NCI-H1048 (cell line): ENCODE measurements at regions not wholly inside any gene's neighbourhood (a gene's known extent, or its start where the extent isn't known, plus 50 kb on each side); places are given as distances from the start of the nearest gene placed in this dataset.
"Not testable (repeated sequence)": the region's sequence is repeated elsewhere in the genome, so short reads cannot be mapped to it uniquely, and the experiment has no call there.

ENCODE experiments used
- DNase-seq: peaks from one replicate; lab custom pipeline; 2025; lab: John Stamatoyannopoulos, UW

- no peak for DNase-seq
Measured at GRCh38 chr9:108033976-108034964, 544.7 kb upstream of the KLF4 start.

GRCh38 chr9:108032079-108032478 is 542.5 kb upstream of the KLF4 start:
- not testable (repeated sequence) for DNase-seq

GRCh38 chr9:108031221-108031620 is 541.7 kb upstream of the KLF4 start:
- DNase-seq = not testable (repeated sequence)

GRCh38 chr9:108026718-108027117 is 537.1 kb upstream of the KLF4 start:
- not testable (repeated sequence) for DNase-seq

GRCh38 chr9:108024604-108025003 is 535.0 kb upstream of the KLF4 start:
- DNase-seq = no peak

GRCh38 chr9:108022246-108022935 is 532.8 kb upstream of the KLF4 start:
- no peak for DNase-seq

GRCh38 chr9:108021096-108021710 is 531.6 kb upstream of the KLF4 start:
- no peak for DNase-seq

GRCh38 chr9:108019821-108020220 is 530.3 kb upstream of the KLF4 start:
- no peak for DNase-seq

- DNase-seq = no peak
Measured at GRCh38 chr9:108017671-108018070, 528.1 kb upstream of the KLF4 start.

GRCh38 chr9:108016446-108016845 is 526.9 kb upstream of the KLF4 start:
- no peak for DNase-seq

GRCh38 chr9:108015690-108016089 is 526.1 kb upstream of the KLF4 start:
- DNase-seq = no peak

- no peak for DNase-seq
Measured at GRCh38 chr9:108014353-108014752, 524.8 kb upstream of the KLF4 start.

GRCh38 chr9:108012886-108013665 is 523.5 kb upstream of the KLF4 start:
- DNase-seq = no peak

GRCh38 chr9:108012405-108012804 is 522.8 kb upstream of the KLF4 start:
- DNase-seq = no peak

- DNase-seq = no peak
Measured at GRCh38 chr9:108003526-108003925, 514.0 kb upstream of the KLF4 start.

GRCh38 chr9:108002371-108002956 is 512.9 kb upstream of the KLF4 start:
- DNase-seq = no peak

GRCh38 chr9:108001237-108001636 is 511.7 kb upstream of the KLF4 start:
- DNase-seq = no peak

- no peak for DNase-seq
Measured at GRCh38 chr9:107999890-108000289, 510.3 kb upstream of the KLF4 start.

- DNase-seq = no peak
Measured at GRCh38 chr9:107999011-107999410, 509.4 kb upstream of the KLF4 start.

- DNase-seq = no peak
Measured at GRCh38 chr9:107994648-107995047, 505.1 kb upstream of the KLF4 start.

- no peak for DNase-seq
Measured at GRCh38 chr9:107992271-107992670, 502.7 kb upstream of the KLF4 start.
